ENCODE measurements at regions not wholly inside any gene's neighbourhood (a gene's known extent, or its start where the extent isn't known, plus 50 kb on each side); places are given as distances from the start of the nearest gene placed in this dataset.

- TF ChIP-seq CTCF (conservative IDR thresholded peaks at IDR 0.05 in 1 of 2, IDR thresholded peaks at IDR 0.05 in 1 of 2; ENCODE audit: extremely low read depth in 1 of 2, insufficient read depth in 1 of 2, low read depth in 1 of 2, low read length in 2 of 2), result no peak
- no peak for TF ChIP-seq EZH2 (IDR thresholded peaks at IDR 0.05; ENCODE audit: borderline replicate concordance, low read length)
These were observed 318.6 kb downstream of the PTEN start for GRCh38 chr10:88181902-88182600.
